CD4-positive, alpha-beta T cell (primary cell): ENCODE measurements at regions not wholly inside any gene's neighbourhood (a gene's known extent, or its start where the extent isn't known, plus 50 kb on each side); places are given as distances from the start of the nearest gene placed in this dataset.

Experiments used
- ATAC-seq: fragments of 200-7000 bp; cut with Tn5 transposase; one replicate; pipeline ENCODE4 v1.10.0; 2022; ENCODE audit warnings: mild to moderate bottlenecking; ENCODE audit not compliant: poor library complexity
- CTCF ChIA-PET: fragments of 350-600 bp; sonication (Branson Sonifier 250); formaldehyde crosslinking; loops from one replicate; lab custom pipeline; 2021; ENCODE audit warnings: antibody characterized with exemption, inconsistent platforms; lab: Charles Lee
- POLR2A ChIA-PET: fragments of 350-600 bp; sonication (Branson Sonifier 250); formaldehyde crosslinking; loops from one replicate; lab custom pipeline; 2021; ENCODE audit warnings: antibody characterized with exemption, inconsistent platforms; lab: Charles Lee
- DNase-seq, 14 experiments: peaks; one replicate each; pipeline ENCODE4 v3.0.0-alpha.2; 2013 to 2020; ENCODE audit warnings: mixed read lengths in 2 of 14
- H3K27ac ChIP-seq, 2 donors: one replicate each; pipeline versions ENCODE4 v1.5.1 to v1.7.0; 2013; ENCODE audit warnings: low read length in 2 of 2, low read depth in 1 of 2, mild to moderate bottlenecking in 1 of 2
- H3K27me3 ChIP-seq, 2 experiments: 1 replicate in 1 of 2; 2 replicates in 1 of 2; pipeline versions ENCODE4 v1.6.1 to v1.7.0; 2013; ENCODE audit warnings: low read length in 2 of 2, control low read depth in 1 of 2, mild to moderate bottlenecking in 1 of 2, moderate library complexity in 1 of 2; ENCODE audit not compliant: insufficient read depth in 2 of 2, control insufficient read depth in 1 of 2
- H3K36me3 ChIP-seq: one replicate; pipeline ENCODE4 v1.6.1; 2013; ENCODE audit warnings: low read length, control low read depth; ENCODE audit not compliant: insufficient read depth
- H3K4me1 ChIP-seq: one replicate; pipeline ENCODE4 v1.6.1; 2013; ENCODE audit warnings: low read length, control low read depth; ENCODE audit not compliant: insufficient read depth
- H3K4me3 ChIP-seq: one replicate; pipeline ENCODE4 v1.5.1; 2013; ENCODE audit warnings: mild to moderate bottlenecking, low read length, moderate library complexity
- H3K9me3 ChIP-seq, 2 experiments: 1 replicate in 1 of 2; 2 replicates in 1 of 2; pipeline versions ENCODE4 v1.6.1 to v1.7.0; 2013; ENCODE audit warnings: low read length in 2 of 2, mild to moderate bottlenecking in 2 of 2, control low read depth in 1 of 2, moderate library complexity in 1 of 2; ENCODE audit not compliant: control insufficient read depth in 1 of 2, insufficient read depth in 1 of 2
- H3K27ac Mint-ChIP-seq: one replicate; pipeline ENCODE4 v1.8.0; 2020; ENCODE audit warnings: mixed read lengths
- H3K27me3 Mint-ChIP-seq: one replicate; pipeline ENCODE4 v1.8.0; 2021; ENCODE audit warnings: mixed read lengths
- H3K36me3 Mint-ChIP-seq: one replicate; pipeline ENCODE4 v1.8.0; 2021; ENCODE audit warnings: low read depth, mixed read lengths
- H3K4me1 Mint-ChIP-seq: one replicate; pipeline ENCODE4 v1.8.0; 2021; ENCODE audit warnings: low read depth, mixed read lengths
- H3K4me3 Mint-ChIP-seq: one replicate; pipeline ENCODE4 v1.8.0; 2020; ENCODE audit warnings: mild to moderate bottlenecking, mixed read lengths
- H3K9me3 Mint-ChIP-seq: one replicate; pipeline ENCODE4 v1.8.0; 2020; ENCODE audit warnings: mixed read lengths
- intact Hi-C, 2 experiments: fragments of 100-400 bp; cut with DNase I in 1 of 2; cut with micrococcal nuclease in 1 of 2; formaldehyde crosslinking; loops; one replicate each; pipeline versions ENCODE4 v1.15.1 to v1.9.0; 2023 to 2025; cut with DNase I, micrococcal nuclease
- TF ChIP-seq, protein P1 (sequence below): fragments of 200-600 bp; IDR thresholded peaks from one replicate; pipeline ENCODE4 v1.8.0; 2022; ENCODE audit warnings: antibody characterized with exemption, mild to moderate bottlenecking

DNA sequence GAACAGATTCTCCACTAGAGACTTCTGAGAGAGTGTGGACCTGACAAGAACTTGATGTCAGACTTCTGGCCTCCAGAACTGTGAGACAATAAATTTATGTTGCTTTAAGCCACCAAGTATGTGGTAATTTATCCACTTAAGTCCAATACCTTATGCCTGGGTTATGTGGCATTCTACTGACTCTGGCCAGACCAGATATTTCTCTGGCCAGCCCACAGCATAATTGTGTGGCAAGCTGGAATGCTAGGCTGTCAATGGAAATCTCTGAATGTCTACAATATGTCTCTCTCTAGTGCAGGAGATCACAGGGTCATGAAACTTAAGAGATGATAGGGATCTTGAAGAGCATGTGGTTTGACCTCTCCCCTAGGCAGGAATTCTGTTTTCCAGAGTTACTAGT lies 251.0 kb downstream of the ZNF674 start:
- H3K9me3 ChIP-seq = no peaks in the 10 kb centered on the region
- CTCF ChIA-PET = no interaction called here
- TF ChIP-seq, protein P1, sequence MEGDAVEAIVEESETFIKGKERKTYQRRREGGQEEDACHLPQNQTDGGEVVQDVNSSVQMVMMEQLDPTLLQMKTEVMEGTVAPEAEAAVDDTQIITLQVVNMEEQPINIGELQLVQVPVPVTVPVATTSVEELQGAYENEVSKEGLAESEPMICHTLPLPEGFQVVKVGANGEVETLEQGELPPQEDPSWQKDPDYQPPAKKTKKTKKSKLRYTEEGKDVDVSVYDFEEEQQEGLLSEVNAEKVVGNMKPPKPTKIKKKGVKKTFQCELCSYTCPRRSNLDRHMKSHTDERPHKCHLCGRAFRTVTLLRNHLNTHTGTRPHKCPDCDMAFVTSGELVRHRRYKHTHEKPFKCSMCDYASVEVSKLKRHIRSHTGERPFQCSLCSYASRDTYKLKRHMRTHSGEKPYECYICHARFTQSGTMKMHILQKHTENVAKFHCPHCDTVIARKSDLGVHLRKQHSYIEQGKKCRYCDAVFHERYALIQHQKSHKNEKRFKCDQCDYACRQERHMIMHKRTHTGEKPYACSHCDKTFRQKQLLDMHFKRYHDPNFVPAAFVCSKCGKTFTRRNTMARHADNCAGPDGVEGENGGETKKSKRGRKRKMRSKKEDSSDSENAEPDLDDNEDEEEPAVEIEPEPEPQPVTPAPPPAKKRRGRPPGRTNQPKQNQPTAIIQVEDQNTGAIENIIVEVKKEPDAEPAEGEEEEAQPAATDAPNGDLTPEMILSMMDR = no peak
- H3K4me3 Mint-ChIP-seq = no peak overlapping the region
- POLR2A ChIA-PET = no interaction called here
- no peaks in the 10 kb centered on the region for H3K36me3 Mint-ChIP-seq
- intact Hi-C loops = no loop called here
- no peak overlapping the region for H3K27ac ChIP-seq
- no peak overlapping the region for H3K4me3 ChIP-seq
- H3K36me3 ChIP-seq = no peaks in the 10 kb centered on the region
- DNase-seq (no peak), ATAC-seq (no peak)
- H3K4me1 ChIP-seq = no peaks in the 10 kb centered on the region
- no peaks in the 10 kb centered on the region for H3K4me1 Mint-ChIP-seq
- H3K27me3 ChIP-seq = no peaks in the 10 kb centered on the region
- peaks cover 2% of the 10 kb centered on the region for H3K9me3 Mint-ChIP-seq
- no peak overlapping the region for H3K27ac Mint-ChIP-seq
- H3K27me3 Mint-ChIP-seq = no peaks in the 10 kb centered on the region

DNA sequence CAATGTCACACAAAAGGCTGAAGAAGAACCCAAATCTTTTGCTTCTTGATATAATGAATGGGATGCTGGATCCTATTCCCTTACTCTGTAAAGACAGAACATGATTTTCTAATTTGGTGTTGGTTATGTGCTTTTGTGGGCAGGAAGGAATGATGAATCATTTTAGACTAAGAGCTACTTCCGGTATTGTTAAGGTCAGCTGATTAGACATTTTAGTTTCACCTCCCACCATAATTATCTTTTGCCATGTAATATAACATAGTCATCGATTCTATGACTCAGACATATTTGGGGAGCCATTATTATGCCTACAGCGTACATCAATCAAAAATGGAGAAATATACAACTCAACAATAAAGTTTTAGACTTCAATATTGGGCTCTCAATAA lies 265.3 kb downstream of the ZNF674 start:
- DNase-seq = peak in 1 of 14 experiments; percentile 8
- Mint-ChIP-seq H3K4me1 (peaks cover 18% of the 10 kb centered on the region), H3K27ac (no peak overlapping the region), H3K9me3 (no peaks in the 10 kb centered on the region), H3K4me3 (no peak overlapping the region), H3K27me3 (no peaks in the 10 kb centered on the region), H3K36me3 (no peaks in the 10 kb centered on the region)
- no peaks in the 10 kb centered on the region for H3K36me3 ChIP-seq
- ChIA-PET CTCF (no interaction called here), POLR2A (no interaction called here)
- H3K4me3 ChIP-seq = no peak overlapping the region
- H3K4me1 ChIP-seq = no peaks in the 10 kb centered on the region
- no peaks in the 10 kb centered on the region for H3K9me3 ChIP-seq
- TF ChIP-seq, protein P1 = no peak
- H3K27ac ChIP-seq = no peak overlapping the region
- no peak for ATAC-seq
- H3K27me3 ChIP-seq = no peaks in the 10 kb centered on the region
- intact Hi-C loops = no loop called here

DNA sequence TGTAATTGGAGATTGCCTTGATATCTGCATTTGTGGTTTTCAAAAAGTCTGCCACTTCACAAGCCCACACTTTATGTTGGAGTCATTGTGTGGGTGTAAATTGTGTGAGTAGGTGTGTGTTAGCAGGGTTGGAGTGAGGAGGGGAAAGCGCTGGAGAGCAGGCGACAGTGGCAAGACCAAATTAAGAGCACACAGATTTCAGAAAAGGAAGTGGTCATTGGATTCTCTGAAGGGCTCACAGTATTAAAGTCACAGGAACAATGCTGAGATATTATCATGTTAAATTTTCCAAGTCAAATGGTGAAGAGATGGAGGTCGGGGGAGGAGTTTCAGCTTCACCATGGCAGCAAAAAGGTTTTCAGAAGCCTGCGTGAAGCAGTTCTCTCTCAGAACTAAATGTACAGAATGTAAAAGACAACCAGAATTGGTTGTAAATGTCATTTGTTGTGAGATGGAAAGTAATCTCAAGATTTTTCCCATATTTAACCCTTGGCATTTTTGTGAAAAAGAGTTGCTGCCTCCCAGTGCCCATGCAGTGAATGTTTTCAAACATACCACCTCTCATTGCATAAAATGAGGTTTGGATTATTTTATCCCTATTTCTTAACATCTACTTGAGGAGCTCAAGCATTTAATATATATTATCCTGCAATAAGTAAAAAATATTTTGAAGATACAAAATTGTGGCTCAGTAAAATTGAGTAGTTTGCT lies 265.9 kb downstream of the ZNF674 start:
- no peak overlapping the region for H3K27ac Mint-ChIP-seq
- peak overlapping the region; percentile 23 for H3K4me3 Mint-ChIP-seq
- no peaks in the 10 kb centered on the region for H3K4me1 ChIP-seq
- H3K9me3 ChIP-seq = no peaks in the 10 kb centered on the region
- CTCF ChIA-PET = no interaction called here
- peak in 1 of 14 experiments; percentile 8 for DNase-seq
- TF ChIP-seq, protein P1 = no peak
- peaks cover 18% of the 10 kb centered on the region for H3K4me1 Mint-ChIP-seq
- H3K36me3 ChIP-seq = no peaks in the 10 kb centered on the region
- no peaks in the 10 kb centered on the region for H3K9me3 Mint-ChIP-seq
- POLR2A ChIA-PET = no interaction called here
- H3K27ac ChIP-seq = no peak overlapping the region
- H3K27me3 ChIP-seq = no peaks in the 10 kb centered on the region
- no peaks in the 10 kb centered on the region for H3K36me3 Mint-ChIP-seq
- intact Hi-C loops = no loop called here
- ATAC-seq = no peak
- no peak overlapping the region for H3K4me3 ChIP-seq
- H3K27me3 Mint-ChIP-seq = no peaks in the 10 kb centered on the region
